WTC11 (cell line): ENCODE measurements at regions not wholly inside any gene's neighbourhood (a gene's known extent, or its start where the extent isn't known, plus 50 kb on each side); places are given as distances from the start of the nearest gene placed in this dataset.

ENCODE experiments used
- CTCF ChIP-seq: fragments of 200-600 bp; IDR thresholded peaks from 2 replicates; pipeline ENCODE4 v1.8.0; 2022; ENCODE audit warnings: antibody characterized with exemption
- FOXP1 ChIP-seq: sonication (generic); formaldehyde crosslinking; IDR thresholded peaks from 2 replicates; pipeline ENCODE4 v1.8.0; 2022; ENCODE audit warnings: missing genetic modification reagents, mild to moderate bottlenecking, moderate library complexity, borderline replicate concordance
- NFE2L1 ChIP-seq: sonication (generic); formaldehyde crosslinking; IDR thresholded peaks from 2 replicates; pipeline ENCODE4 v1.8.1; 2023; ENCODE audit warnings: missing genetic modification reagents
- NR1H2 ChIP-seq: sonication (generic); formaldehyde crosslinking; IDR thresholded peaks from 2 replicates; pipeline ENCODE4 v1.9.0; 2021; ENCODE audit warnings: mild to moderate bottlenecking, moderate library complexity, missing genetic modification reagents
- SMAD3 ChIP-seq: sonication (generic); formaldehyde crosslinking; IDR thresholded peaks from 2 replicates; pipeline ENCODE4 v1.8.0; 2022; ENCODE audit warnings: missing genetic modification reagents, mild to moderate bottlenecking, borderline replicate concordance
- SOX15 ChIP-seq: fragments of 250-450 bp; sonication (Bioruptor Pico); IDR thresholded peaks from 2 replicates; pipeline ENCODE4 v1.9.0; 2021; ENCODE audit warnings: mild to moderate bottlenecking
- SP1 ChIP-seq: sonication (generic); formaldehyde crosslinking; conservative IDR thresholded peaks from 2 replicates; pipeline ENCODE4 v1.8.1; 2022; ENCODE audit warnings: missing genetic modification reagents
- TF ChIP-seq, protein P1 (sequence below): sonication (generic); formaldehyde crosslinking; IDR thresholded peaks from 2 replicates; pipeline ENCODE4 v1.8.0; 2022; ENCODE audit warnings: mild to moderate bottlenecking, missing genetic modification reagents
- TF ChIP-seq, protein P2 (sequence below): sonication (generic); formaldehyde crosslinking; IDR thresholded peaks from 2 replicates; pipeline ENCODE4 v1.8.0; 2022; ENCODE audit warnings: mild to moderate bottlenecking, missing genetic modification reagents
- TF ChIP-seq, protein P3 (sequence below): sonication (generic); formaldehyde crosslinking; conservative IDR thresholded peaks from 2 replicates; pipeline ENCODE4 v1.8.1; 2022; ENCODE audit warnings: mild to moderate bottlenecking, missing genetic modification reagents
- TF ChIP-seq, protein P4 (sequence below): sonication (generic); formaldehyde crosslinking; IDR thresholded peaks from 2 replicates; pipeline ENCODE4 v1.8.0; 2022; ENCODE audit warnings: mild to moderate bottlenecking, missing genetic modification reagents

- no peak for TF ChIP-seq CTCF
- TF ChIP-seq, protein P1, sequence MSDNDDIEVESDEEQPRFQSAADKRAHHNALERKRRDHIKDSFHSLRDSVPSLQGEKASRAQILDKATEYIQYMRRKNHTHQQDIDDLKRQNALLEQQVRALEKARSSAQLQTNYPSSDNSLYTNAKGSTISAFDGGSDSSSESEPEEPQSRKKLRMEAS = no peak
- no peak for TF ChIP-seq SMAD3 (CRISPR knock-in tag)
- TF ChIP-seq, protein P2, sequence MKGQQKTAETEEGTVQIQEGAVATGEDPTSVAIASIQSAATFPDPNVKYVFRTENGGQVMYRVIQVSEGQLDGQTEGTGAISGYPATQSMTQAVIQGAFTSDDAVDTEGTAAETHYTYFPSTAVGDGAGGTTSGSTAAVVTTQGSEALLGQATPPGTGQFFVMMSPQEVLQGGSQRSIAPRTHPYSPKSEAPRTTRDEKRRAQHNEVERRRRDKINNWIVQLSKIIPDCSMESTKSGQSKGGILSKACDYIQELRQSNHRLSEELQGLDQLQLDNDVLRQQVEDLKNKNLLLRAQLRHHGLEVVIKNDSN (CRISPR knock-in tag) = no peak
- TF ChIP-seq, protein P3, sequence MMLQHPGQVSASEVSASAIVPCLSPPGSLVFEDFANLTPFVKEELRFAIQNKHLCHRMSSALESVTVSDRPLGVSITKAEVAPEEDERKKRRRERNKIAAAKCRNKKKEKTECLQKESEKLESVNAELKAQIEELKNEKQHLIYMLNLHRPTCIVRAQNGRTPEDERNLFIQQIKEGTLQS (CRISPR knock-in tag) = no peak
- TF ChIP-seq, protein P4, sequence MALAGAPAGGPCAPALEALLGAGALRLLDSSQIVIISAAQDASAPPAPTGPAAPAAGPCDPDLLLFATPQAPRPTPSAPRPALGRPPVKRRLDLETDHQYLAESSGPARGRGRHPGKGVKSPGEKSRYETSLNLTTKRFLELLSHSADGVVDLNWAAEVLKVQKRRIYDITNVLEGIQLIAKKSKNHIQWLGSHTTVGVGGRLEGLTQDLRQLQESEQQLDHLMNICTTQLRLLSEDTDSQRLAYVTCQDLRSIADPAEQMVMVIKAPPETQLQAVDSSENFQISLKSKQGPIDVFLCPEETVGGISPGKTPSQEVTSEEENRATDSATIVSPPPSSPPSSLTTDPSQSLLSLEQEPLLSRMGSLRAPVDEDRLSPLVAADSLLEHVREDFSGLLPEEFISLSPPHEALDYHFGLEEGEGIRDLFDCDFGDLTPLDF = no peak
- TF ChIP-seq SOX15 (CRISPR knock-in tag) = no peak
- no peak for TF ChIP-seq NFE2L1 (CRISPR knock-in tag)
- TF ChIP-seq NR1H2 (CRISPR knock-in tag) = no peak
- TF ChIP-seq FOXP1 (CRISPR knock-in tag) = no peak
- no peak for TF ChIP-seq SP1 (CRISPR knock-in tag)
Observed at GRCh38 chr10:33507662-33508425, 173.4 kb upstream of the NRP1 start.
